ENCODE measurements at regions not wholly inside any gene's neighbourhood (a gene's known extent, or its start where the extent isn't known, plus 50 kb on each side); places are given as distances from the start of the nearest gene placed in this dataset.

DNA sequence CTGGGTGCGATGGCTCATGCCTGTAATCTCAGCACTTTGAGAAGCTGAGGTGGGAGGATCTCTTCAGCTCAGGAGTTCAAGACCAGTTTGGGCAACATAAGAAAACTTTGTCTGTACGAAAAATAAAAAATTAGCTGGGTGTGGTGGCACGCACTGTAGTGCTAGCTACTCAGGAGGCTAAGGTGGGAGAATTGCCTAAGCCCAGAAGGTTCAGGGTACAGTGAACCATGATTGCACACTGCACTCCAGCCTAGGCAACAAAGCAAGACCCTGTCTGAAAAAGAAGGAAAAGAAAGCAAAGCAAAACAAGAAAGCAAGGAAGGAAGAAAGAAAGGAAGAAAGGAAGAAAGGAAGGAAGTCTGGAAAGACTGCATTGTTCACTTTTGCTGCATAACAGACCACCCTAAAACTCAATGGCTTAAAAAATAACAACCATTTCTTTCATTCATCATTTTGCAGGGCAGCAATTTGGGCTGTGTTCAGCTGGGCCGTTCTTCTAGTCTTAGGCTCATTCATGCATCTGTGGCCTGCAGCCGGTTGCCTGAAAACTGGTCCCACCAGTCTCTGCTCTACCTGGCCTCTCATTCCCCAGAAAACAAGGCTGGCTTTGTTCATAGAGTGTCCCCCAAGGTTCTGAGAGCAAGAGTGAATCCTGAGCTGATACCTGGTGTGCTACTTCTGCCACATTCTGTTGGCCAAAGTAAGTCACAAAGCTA is 82.4 kb upstream of the MIER3 start:
- no peak overlapping the region for H2AK5ac ChIP-seq (ENCODE audit: low read depth, low read length)
- H3K4me2 ChIP-seq (ENCODE audit: low read depth, low read length), result no peak overlapping the region
- H3K9me3 ChIP-seq (ENCODE audit: control insufficient read depth, insufficient read depth, low read length), result no peaks in the 10 kb centered on the region
- H3K4ac ChIP-seq (ENCODE audit: low read depth, low read length), result no peak overlapping the region
- H3K23ac ChIP-seq (ENCODE audit: low read depth, low read length), result no peak overlapping the region
- H3K27ac ChIP-seq (ENCODE audit: insufficient read depth, low read length), result no peak overlapping the region
- TF ChIP-seq POLR2A (IDR thresholded peaks at IDR 0.05; ENCODE audit: low read depth, low read length), result no peak
- TF ChIP-seq RCOR1 (IDR thresholded peaks at IDR 0.05; ENCODE audit: insufficient replicate concordance, low read length), result no peak
- TF ChIP-seq MAZ (IDR thresholded peaks at IDR 0.05; ENCODE audit: borderline replicate concordance, low read depth, low read length), result no peak
- no peak for TF ChIP-seq NFE2L2 (IDR thresholded peaks at IDR 0.05; ENCODE audit: low read depth, low read length)
- no peak for TF ChIP-seq MXI1 (IDR thresholded peaks at IDR 0.05; ENCODE audit: borderline replicate concordance, low read depth, low read length)
- TF ChIP-seq, protein P1, sequence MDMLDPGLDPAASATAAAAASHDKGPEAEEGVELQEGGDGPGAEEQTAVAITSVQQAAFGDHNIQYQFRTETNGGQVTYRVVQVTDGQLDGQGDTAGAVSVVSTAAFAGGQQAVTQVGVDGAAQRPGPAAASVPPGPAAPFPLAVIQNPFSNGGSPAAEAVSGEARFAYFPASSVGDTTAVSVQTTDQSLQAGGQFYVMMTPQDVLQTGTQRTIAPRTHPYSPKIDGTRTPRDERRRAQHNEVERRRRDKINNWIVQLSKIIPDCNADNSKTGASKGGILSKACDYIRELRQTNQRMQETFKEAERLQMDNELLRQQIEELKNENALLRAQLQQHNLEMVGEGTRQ (IDR thresholded peaks at IDR 0.05; ENCODE audit: low read depth, low read length), result no peak
- TF ChIP-seq SMC3 (IDR thresholded peaks at IDR 0.05; ENCODE audit: low read depth, low read length), result no peak
- no peak for TF ChIP-seq FOS (IDR thresholded peaks at IDR 0.05; ENCODE audit: low read depth, low read length)
- no peak for TF ChIP-seq RAD21 (IDR thresholded peaks at IDR 0.05; ENCODE audit: low read length)
- TF ChIP-seq ELK1 (IDR thresholded peaks at IDR 0.05; ENCODE audit: borderline replicate concordance, low read depth, low read length), result no peak
- intact Hi-C loops (cut with micrococcal nuclease), result no loop called here
- H4K91ac ChIP-seq (ENCODE audit: insufficient read depth, low read depth, low read length), result no peak overlapping the region
- no peaks in the 10 kb centered on the region for H3K9me1 ChIP-seq (ENCODE audit: insufficient read depth, low read length)
- H3K18ac ChIP-seq (ENCODE audit: low read depth, low read length), result no peak overlapping the region
- no peak overlapping the region for H2BK120ac ChIP-seq (ENCODE audit: low read depth, low read length)
- dilution Hi-C loops (cut with HindIII; ENCODE audit: low sequenced_read_pairs, unreplicated experiment), result no loop called here
- no peaks in the 10 kb centered on the region for H3K36me3 ChIP-seq (ENCODE audit: control insufficient read depth, insufficient read depth, low read length)
- H2BK15ac ChIP-seq (ENCODE audit: low read depth, low read length), result no peak overlapping the region
- H4K20me1 ChIP-seq (ENCODE audit: insufficient read depth, low read length), result no peaks in the 10 kb centered on the region
- H4K8ac ChIP-seq (ENCODE audit: low read depth in 2 of 2, low read length in 2 of 2), result no peak overlapping the region
- no peak for ATAC-seq (ENCODE audit: low read depth)
- peaks cover 1% of the 10 kb centered on the region for H3K27me3 ChIP-seq (ENCODE audit: control insufficient read depth, insufficient read depth, low read length)
- no peak overlapping the region for H2BK5ac ChIP-seq (ENCODE audit: low read depth, low read length, poor library complexity, severe bottlenecking)
- H2AFZ ChIP-seq (replicated peaks; ENCODE audit: low read length, poor library complexity), result no peak overlapping the region
- no peaks in the 10 kb centered on the region for H3K79me1 ChIP-seq (ENCODE audit: low read depth in 1 of 2, low read length in 2 of 2)
- H3K14ac ChIP-seq (replicated peaks; ENCODE audit: low read depth, low read length), result no peak overlapping the region
- H3K9ac ChIP-seq (ENCODE audit: low read depth, low read length), result no peak overlapping the region
- H2AK9ac ChIP-seq (replicated peaks; ENCODE audit: low read depth, low read length, poor library complexity), result no peak overlapping the region
- H3K4me3 ChIP-seq (ENCODE audit: insufficient read depth, low read depth, low read length), result no peak overlapping the region
- ChIA-PET CTCF (no interaction called here), POLR2A (ENCODE audit: unreplicated experiment) (no interaction called here)
- no peak overlapping the region for H2BK20ac ChIP-seq (ENCODE audit: low read depth, low read length)
- no peaks in the 10 kb centered on the region for H3K4me1 ChIP-seq (ENCODE audit: control insufficient read depth, insufficient read depth, low read length)
- no peak for DNase-seq
- no peak overlapping the region for H3K56ac ChIP-seq (ENCODE audit: extremely low read depth, insufficient read depth, low read length)
- BruUV-seq (replicated peaks), result no TSS peak
- 100% methylated on average over 1 of the region's 5 CpGs; no CpG with 5 or more reads in 1 of the 2 experiments for WGBS, 2 experiments (ENCODE audit: extremely low coverage in 2 of 2, insufficient read length in 1 of 2)
- no peak overlapping the region for H4K5ac ChIP-seq (ENCODE audit: low read depth, low read length)
- in situ Hi-C loops (cut with MboI; ENCODE audit: low sequenced_read_pairs), result no loop called here

Data from IMR-90 (cell line).